22Rv1 (cell line): ENCODE measurements at regions not wholly inside any gene's neighbourhood (a gene's known extent, or its start where the extent isn't known, plus 50 kb on each side); places are given as distances from the start of the nearest gene placed in this dataset.

Experiments
- H3K27ac ChIP-seq: fragments of 450-650 bp; 2 replicates; pipeline ENCODE4 v1.5.1; 2017
- CTCF ChIP-seq: fragments of 450-650 bp; IDR thresholded peaks from 2 replicates; pipeline ENCODE4 v1.5.1; 2017; ENCODE audit warnings: mild to moderate bottlenecking
- ZFX ChIP-seq: fragments of 450-650 bp; IDR thresholded peaks from 2 replicates; pipeline ENCODE4 v1.6.1; 2017; ENCODE audit warnings: antibody characterized with exemption, borderline replicate concordance

GRCh38 chr7:68309271-68309670 lies 1289.0 kb upstream of the AUTS2 start:
- H3K27ac ChIP-seq: no peak overlapping the region
- TF ChIP-seq CTCF: no peak
- TF ChIP-seq ZFX: no peak

- H3K27ac ChIP-seq: no peak overlapping the region
- TF ChIP-seq CTCF (no peak), ZFX (no peak)
These were observed 1288.5 kb upstream of the AUTS2 start for GRCh38 chr7:68309806-68310205.

GRCh38 chr7:68311958-68312357 lies 1286.3 kb upstream of the AUTS2 start:
- TF ChIP-seq CTCF (no peak), ZFX (no peak)

GRCh38 chr7:68313806-68314205 lies 1284.5 kb upstream of the AUTS2 start:
- no peak overlapping the region for H3K27ac ChIP-seq
- no peak for TF ChIP-seq ZFX
- TF ChIP-seq CTCF: no peak

More at GRCh38 chr7:68311958-68312357, 1286.3 kb upstream of the AUTS2 start:
- no peak overlapping the region for H3K27ac ChIP-seq

GRCh38 chr7:68314208-68314607 lies 1284.1 kb upstream of the AUTS2 start:
- no peak for TF ChIP-seq ZFX
- TF ChIP-seq CTCF: no peak

GRCh38 chr7:68317476-68317875 lies 1280.8 kb upstream of the AUTS2 start:
- no peak for TF ChIP-seq CTCF
- no peak for TF ChIP-seq ZFX
- H3K27ac ChIP-seq: no peak overlapping the region

More at GRCh38 chr7:68314208-68314607, 1284.1 kb upstream of the AUTS2 start:
- no peak overlapping the region for H3K27ac ChIP-seq

GRCh38 chr7:68319061-68319460 lies 1279.2 kb upstream of the AUTS2 start:
- H3K27ac ChIP-seq: no peak overlapping the region

More at GRCh38 chr7:68319061-68319460, 1279.2 kb upstream of the AUTS2 start:
- TF ChIP-seq ZFX: no peak
- TF ChIP-seq CTCF: no peak
